ENCODE measurements at regions not wholly inside any gene's neighbourhood (a gene's known extent, or its start where the extent isn't known, plus 50 kb on each side); places are given as distances from the start of the nearest gene placed in this dataset.

- Histone ChIP-seq H3K27me3 (ENCODE audit: low read depth) (no peaks in the 10 kb centered on the region), H3K36me3 (replicated peaks) (no peaks in the 10 kb centered on the region), H3K4me1 (no peaks in the 10 kb centered on the region), H3K9me3 (no peaks in the 10 kb centered on the region), H3K4me3 (no peak overlapping the region)
- no peak for DNase-seq (ENCODE audit: low spot score in 2 of 2)
- in situ Hi-C loops (cut with MboI; ENCODE audit: low sequenced_read_pairs) = no loop called here
Observed at GRCh38 chr5:74083096-74083791, 457.2 kb downstream of the ARHGEF28 start.

- no peaks in the 10 kb centered on the region for H3K9me3 ChIP-seq
- H3K4me3 ChIP-seq = no peak overlapping the region
- in situ Hi-C loops (cut with MboI; ENCODE audit: low sequenced_read_pairs) = no loop called here
- no peak for DNase-seq (ENCODE audit: low spot score in 2 of 2)
- H3K36me3 ChIP-seq (replicated peaks) = no peaks in the 10 kb centered on the region
- no peaks in the 10 kb centered on the region for H3K27me3 ChIP-seq (ENCODE audit: low read depth)
- H3K4me1 ChIP-seq = no peaks in the 10 kb centered on the region
Observed at GRCh38 chr5:74082512-74083055, 456.6 kb downstream of the ARHGEF28 start.

- Histone ChIP-seq H3K4me1 (no peaks in the 10 kb centered on the region), H3K27me3 (ENCODE audit: low read depth) (no peaks in the 10 kb centered on the region)
- in situ Hi-C loops (cut with MboI; ENCODE audit: low sequenced_read_pairs) = no loop called here
Observed at GRCh38 chr5:74081126-74081525, 455.1 kb downstream of the ARHGEF28 start.

GRCh38 chr5:74079971-74080556 lies 454.1 kb downstream of the ARHGEF28 start:
- H3K27me3 ChIP-seq (ENCODE audit: low read depth) = no peaks in the 10 kb centered on the region
- no peaks in the 10 kb centered on the region for H3K9me3 ChIP-seq
- H3K36me3 ChIP-seq (replicated peaks) = no peaks in the 10 kb centered on the region
- no peaks in the 10 kb centered on the region for H3K4me1 ChIP-seq
- DNase-seq (ENCODE audit: low spot score in 2 of 2) = no peak
- in situ Hi-C loops (cut with MboI; ENCODE audit: low sequenced_read_pairs) = no loop called here
- no peak overlapping the region for H3K4me3 ChIP-seq

More at GRCh38 chr5:74081126-74081525, 455.1 kb downstream of the ARHGEF28 start:
- no peak for DNase-seq (ENCODE audit: low spot score in 2 of 2)
- H3K9me3 ChIP-seq = no peaks in the 10 kb centered on the region
- H3K4me3 ChIP-seq = no peak overlapping the region
- no peaks in the 10 kb centered on the region for H3K36me3 ChIP-seq (replicated peaks)

- no peaks in the 10 kb centered on the region for H3K9me3 ChIP-seq
- H3K36me3 ChIP-seq (replicated peaks) = no peaks in the 10 kb centered on the region
- H3K27me3 ChIP-seq (ENCODE audit: low read depth) = no peaks in the 10 kb centered on the region
- DNase-seq (ENCODE audit: low spot score in 2 of 2) = no peak
- H3K4me1 ChIP-seq = no peaks in the 10 kb centered on the region
- H3K4me3 ChIP-seq = no peak overlapping the region
- in situ Hi-C loops (cut with MboI; ENCODE audit: low sequenced_read_pairs) = no loop called here
Observed at GRCh38 chr5:74075501-74076484, 449.8 kb downstream of the ARHGEF28 start.

GRCh38 chr5:74074111-74074510 lies 448.1 kb downstream of the ARHGEF28 start:
- no peak for DNase-seq (ENCODE audit: low spot score in 2 of 2)
- in situ Hi-C loops (cut with MboI; ENCODE audit: low sequenced_read_pairs) = no loop called here

GRCh38 chr5:74073257-74073656 lies 447.3 kb downstream of the ARHGEF28 start:
- in situ Hi-C loops (cut with MboI; ENCODE audit: low sequenced_read_pairs) = no loop called here
- Histone ChIP-seq H3K36me3 (replicated peaks) (no peaks in the 10 kb centered on the region), H3K4me3 (no peak overlapping the region), H3K9me3 (no peaks in the 10 kb centered on the region), H3K27me3 (ENCODE audit: low read depth) (no peaks in the 10 kb centered on the region), H3K4me1 (no peaks in the 10 kb centered on the region)
- no peak for DNase-seq (ENCODE audit: low spot score in 2 of 2)

More at GRCh38 chr5:74074111-74074510, 448.1 kb downstream of the ARHGEF28 start:
- no peaks in the 10 kb centered on the region for H3K4me1 ChIP-seq
- no peak overlapping the region for H3K4me3 ChIP-seq
- H3K36me3 ChIP-seq (replicated peaks) = no peaks in the 10 kb centered on the region
- H3K27me3 ChIP-seq (ENCODE audit: low read depth) = no peaks in the 10 kb centered on the region
- no peaks in the 10 kb centered on the region for H3K9me3 ChIP-seq

GRCh38 chr5:74072646-74073045 lies 446.6 kb downstream of the ARHGEF28 start:
- no peak for DNase-seq (ENCODE audit: low spot score in 2 of 2)
- H3K27me3 ChIP-seq (ENCODE audit: low read depth) = no peaks in the 10 kb centered on the region
- no peak overlapping the region for H3K4me3 ChIP-seq
- no peaks in the 10 kb centered on the region for H3K9me3 ChIP-seq
- no peaks in the 10 kb centered on the region for H3K4me1 ChIP-seq
- no peaks in the 10 kb centered on the region for H3K36me3 ChIP-seq (replicated peaks)
- in situ Hi-C loops (cut with MboI; ENCODE audit: low sequenced_read_pairs) = no loop called here

GRCh38 chr5:74070766-74071165 lies 444.8 kb downstream of the ARHGEF28 start:
- no peaks in the 10 kb centered on the region for H3K4me1 ChIP-seq
- no peak overlapping the region for H3K4me3 ChIP-seq
- no peaks in the 10 kb centered on the region for H3K9me3 ChIP-seq
- no peak for DNase-seq (ENCODE audit: low spot score in 2 of 2)
- in situ Hi-C loops (cut with MboI; ENCODE audit: low sequenced_read_pairs) = no loop called here
- no peaks in the 10 kb centered on the region for H3K36me3 ChIP-seq (replicated peaks)
- no peaks in the 10 kb centered on the region for H3K27me3 ChIP-seq (ENCODE audit: low read depth)

GRCh38 chr5:74069741-74070140 lies 443.7 kb downstream of the ARHGEF28 start:
- Histone ChIP-seq H3K27me3 (ENCODE audit: low read depth) (no peaks in the 10 kb centered on the region), H3K9me3 (no peaks in the 10 kb centered on the region), H3K4me3 (no peak overlapping the region), H3K36me3 (replicated peaks) (no peaks in the 10 kb centered on the region), H3K4me1 (no peaks in the 10 kb centered on the region)
- DNase-seq (ENCODE audit: low spot score in 2 of 2) = no peak
- in situ Hi-C loops (cut with MboI; ENCODE audit: low sequenced_read_pairs) = no loop called here

- Histone ChIP-seq H3K4me3 (no peak overlapping the region), H3K4me1 (no peaks in the 10 kb centered on the region; the same call in 1 of the 2 replicates), H3K9me3 (no peaks in the 10 kb centered on the region), H3K27me3 (ENCODE audit: low read depth) (no peaks in the 10 kb centered on the region), H3K36me3 (replicated peaks) (no peaks in the 10 kb centered on the region)
- no peak for DNase-seq (ENCODE audit: low spot score in 2 of 2)
- in situ Hi-C loops (cut with MboI; ENCODE audit: low sequenced_read_pairs) = no loop called here
Observed at GRCh38 chr5:74067748-74068541, 441.9 kb downstream of the ARHGEF28 start.

- H3K9me3 ChIP-seq = no peaks in the 10 kb centered on the region
- H3K36me3 ChIP-seq (replicated peaks) = no peaks in the 10 kb centered on the region
- H3K4me1 ChIP-seq = no peaks in the 10 kb centered on the region; the same call in 1 of the 2 replicates
- DNase-seq (ENCODE audit: low spot score in 2 of 2) = no peak
- H3K4me3 ChIP-seq = no peak overlapping the region
- no peaks in the 10 kb centered on the region for H3K27me3 ChIP-seq (ENCODE audit: low read depth)
- in situ Hi-C loops (cut with MboI; ENCODE audit: low sequenced_read_pairs) = no loop called here
Observed at GRCh38 chr5:74064911-74065310, 438.9 kb downstream of the ARHGEF28 start.

GRCh38 chr5:74064225-74064624 lies 438.2 kb downstream of the ARHGEF28 start:
- Histone ChIP-seq H3K36me3 (replicated peaks) (no peaks in the 10 kb centered on the region), H3K4me3 (no peak overlapping the region), H3K4me1 (no peaks in the 10 kb centered on the region; the same call in 1 of the 2 replicates), H3K9me3 (no peaks in the 10 kb centered on the region), H3K27me3 (ENCODE audit: low read depth) (no peaks in the 10 kb centered on the region)
- in situ Hi-C loops (cut with MboI; ENCODE audit: low sequenced_read_pairs) = no loop called here
- DNase-seq (ENCODE audit: low spot score in 2 of 2) = no peak
